HL-60 (cell line): ENCODE measurements at regions not wholly inside any gene's neighbourhood (a gene's known extent, or its start where the extent isn't known, plus 50 kb on each side); places are given as distances from the start of the nearest gene placed in this dataset.

Experiments used
- CTCF ChIP-seq: IDR thresholded peaks from one replicate; pipeline ENCODE4 v1.5.1; 2011; ENCODE audit warnings: low read length, control low read depth, inconsistent platforms; ENCODE audit not compliant: insufficient read depth
- POLR2AphosphoS5 ChIP-seq: IDR thresholded peaks from 2 replicates; pipeline ENCODE4 v1.6.1; 2012; ENCODE audit warnings: low read depth
- REST ChIP-seq: IDR thresholded peaks from 2 replicates; pipeline ENCODE4 v1.6.1; 2012; ENCODE audit warnings: low read depth; ENCODE audit not compliant: insufficient replicate concordance

- TF ChIP-seq CTCF (no peak), POLR2AphosphoS5 (no peak), REST (no peak)
These were observed 335.4 kb upstream of the ATP2B1 start for GRCh38 chr12:90044069-90044468.
